ENCODE measurements at regions not wholly inside any gene's neighbourhood (a gene's known extent, or its start where the extent isn't known, plus 50 kb on each side); places are given as distances from the start of the nearest gene placed in this dataset.

DNA sequence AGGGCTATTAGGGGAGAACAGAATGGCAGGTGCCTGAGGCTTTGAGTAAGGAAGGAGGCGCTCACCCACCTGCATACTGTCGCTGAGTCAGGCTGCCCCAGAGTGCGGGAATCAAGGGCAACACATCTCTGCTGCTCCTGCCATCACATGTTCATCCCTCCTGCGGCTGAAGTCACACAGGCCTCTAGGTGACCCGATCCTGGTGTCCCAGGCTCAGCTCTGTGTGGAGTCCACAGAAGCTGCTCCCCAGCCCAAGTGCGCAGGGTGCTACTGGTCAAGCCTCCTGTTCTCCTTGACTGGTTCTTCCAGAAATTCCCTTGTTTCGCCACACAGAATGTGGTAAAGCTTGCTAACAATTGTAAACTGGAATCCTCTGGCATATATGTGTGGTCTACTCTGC, 96.9 kb upstream of the IL6 start:
- H3K4me3 ChIP-seq (replicated peaks in 1 of 2; ENCODE audit: low read depth in 2 of 2, low read length in 2 of 2) = no peak overlapping the region
- TF ChIP-seq, protein P1, sequence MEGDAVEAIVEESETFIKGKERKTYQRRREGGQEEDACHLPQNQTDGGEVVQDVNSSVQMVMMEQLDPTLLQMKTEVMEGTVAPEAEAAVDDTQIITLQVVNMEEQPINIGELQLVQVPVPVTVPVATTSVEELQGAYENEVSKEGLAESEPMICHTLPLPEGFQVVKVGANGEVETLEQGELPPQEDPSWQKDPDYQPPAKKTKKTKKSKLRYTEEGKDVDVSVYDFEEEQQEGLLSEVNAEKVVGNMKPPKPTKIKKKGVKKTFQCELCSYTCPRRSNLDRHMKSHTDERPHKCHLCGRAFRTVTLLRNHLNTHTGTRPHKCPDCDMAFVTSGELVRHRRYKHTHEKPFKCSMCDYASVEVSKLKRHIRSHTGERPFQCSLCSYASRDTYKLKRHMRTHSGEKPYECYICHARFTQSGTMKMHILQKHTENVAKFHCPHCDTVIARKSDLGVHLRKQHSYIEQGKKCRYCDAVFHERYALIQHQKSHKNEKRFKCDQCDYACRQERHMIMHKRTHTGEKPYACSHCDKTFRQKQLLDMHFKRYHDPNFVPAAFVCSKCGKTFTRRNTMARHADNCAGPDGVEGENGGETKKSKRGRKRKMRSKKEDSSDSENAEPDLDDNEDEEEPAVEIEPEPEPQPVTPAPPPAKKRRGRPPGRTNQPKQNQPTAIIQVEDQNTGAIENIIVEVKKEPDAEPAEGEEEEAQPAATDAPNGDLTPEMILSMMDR (IDR thresholded peaks at IDR 0.05; ENCODE audit: low read depth, low read length) = no peak
- DNase-seq (ENCODE audit: low read depth in 2 of 2) = no peak

DNA sequence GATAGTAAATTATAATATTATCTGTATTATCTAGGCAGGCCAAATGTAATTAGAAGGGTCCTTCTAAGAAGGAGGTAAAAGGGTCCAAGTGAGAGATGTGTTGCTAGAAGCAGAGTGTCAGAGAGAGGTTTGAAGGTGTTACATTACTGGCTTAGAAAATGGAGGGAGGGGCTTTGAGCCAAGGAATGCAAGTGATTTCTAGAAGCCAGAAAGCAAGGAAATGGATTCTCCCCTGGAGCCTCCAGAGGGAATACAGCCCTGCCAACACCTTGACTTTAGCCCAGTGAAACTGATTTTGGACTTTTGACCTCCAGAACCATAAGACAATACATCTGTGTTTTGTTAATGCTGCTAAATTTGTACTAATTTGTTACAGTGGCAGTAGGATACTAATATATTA, 97.9 kb upstream of the IL6 start:
- peak in 1 of 2 donors; percentile 52 for DNase-seq (ENCODE audit: low read depth in 2 of 2)
- TF ChIP-seq, protein P1 (IDR thresholded peaks at IDR 0.05; ENCODE audit: low read depth, low read length) = no peak
- no peak overlapping the region for H3K4me3 ChIP-seq (replicated peaks in 1 of 2; ENCODE audit: low read depth in 2 of 2, low read length in 2 of 2)

DNA sequence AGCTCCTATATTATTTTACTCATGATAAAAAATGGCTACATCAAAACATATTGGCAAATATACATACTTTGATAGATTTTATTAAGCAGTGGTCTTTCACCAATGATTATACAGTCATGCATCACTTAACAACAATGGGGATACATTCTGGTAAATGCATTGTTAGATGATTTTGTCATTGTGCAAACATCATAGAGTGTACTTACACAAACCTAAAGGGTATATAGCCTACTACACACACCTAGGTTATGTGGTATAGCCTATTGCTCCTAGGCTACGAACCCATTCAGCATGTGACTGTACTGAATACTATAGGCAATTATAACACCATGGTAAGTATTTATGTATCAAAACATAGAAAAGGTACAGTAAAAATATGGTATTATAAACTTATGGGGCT, 98.9 kb upstream of the IL6 start:
- DNase-seq (ENCODE audit: low read depth in 2 of 2) = no peak
- H3K4me3 ChIP-seq (replicated peaks in 1 of 2; ENCODE audit: low read depth in 2 of 2, low read length in 2 of 2) = no peak overlapping the region
- TF ChIP-seq, protein P1 (IDR thresholded peaks at IDR 0.05; ENCODE audit: low read depth, low read length) = no peak

DNA sequence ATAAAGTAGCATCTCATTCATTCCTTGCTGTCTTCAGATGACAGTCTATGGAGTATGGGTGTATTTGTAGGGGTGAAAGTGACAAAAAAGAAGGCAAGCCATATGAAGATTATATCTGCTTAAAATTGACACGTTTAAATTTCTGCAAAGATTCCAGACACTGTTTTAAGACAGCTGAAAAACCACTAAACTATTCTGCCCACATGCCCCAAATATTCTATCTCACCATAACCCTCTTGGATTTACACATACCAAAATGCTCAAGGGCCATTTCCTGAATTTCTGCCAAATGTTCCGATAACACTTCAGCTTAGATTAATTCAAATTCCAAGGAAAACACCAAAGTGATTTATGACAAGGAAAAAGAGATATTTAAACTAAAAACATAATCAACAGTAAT, 99.9 kb upstream of the IL6 start:
- H3K4me3 ChIP-seq (replicated peaks in 1 of 2; ENCODE audit: low read depth in 2 of 2, low read length in 2 of 2) = no peak overlapping the region
- TF ChIP-seq, protein P1 (IDR thresholded peaks at IDR 0.05; ENCODE audit: low read depth, low read length) = no peak
- DNase-seq (ENCODE audit: low read depth in 2 of 2) = peak; percentile 50 to 90

DNA sequence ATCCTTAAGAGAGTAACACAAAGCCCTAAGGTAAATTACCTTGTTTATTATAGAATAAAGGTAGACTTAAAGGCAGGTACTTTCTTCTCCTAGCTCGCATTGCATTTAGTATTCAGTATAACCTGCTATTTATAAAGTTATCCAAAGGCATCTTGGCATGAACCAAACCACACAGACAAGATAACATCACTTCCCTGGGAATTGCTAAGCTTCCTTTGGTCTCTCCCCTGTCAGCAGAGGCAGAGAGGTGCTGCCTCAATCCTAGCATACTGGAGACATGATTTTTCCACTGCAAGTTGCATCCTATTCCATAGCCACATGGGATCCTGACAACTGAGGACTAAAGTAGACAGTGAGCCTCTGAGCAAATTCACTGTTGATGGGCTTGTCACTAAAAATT, 101.7 kb upstream of the IL6 start:
- no peak overlapping the region for H3K4me3 ChIP-seq (replicated peaks in 1 of 2; ENCODE audit: low read depth in 2 of 2, low read length in 2 of 2)
- DNase-seq (ENCODE audit: low read depth in 2 of 2) = no peak
- TF ChIP-seq, protein P1 (IDR thresholded peaks at IDR 0.05; ENCODE audit: low read depth, low read length) = no peak

DNA sequence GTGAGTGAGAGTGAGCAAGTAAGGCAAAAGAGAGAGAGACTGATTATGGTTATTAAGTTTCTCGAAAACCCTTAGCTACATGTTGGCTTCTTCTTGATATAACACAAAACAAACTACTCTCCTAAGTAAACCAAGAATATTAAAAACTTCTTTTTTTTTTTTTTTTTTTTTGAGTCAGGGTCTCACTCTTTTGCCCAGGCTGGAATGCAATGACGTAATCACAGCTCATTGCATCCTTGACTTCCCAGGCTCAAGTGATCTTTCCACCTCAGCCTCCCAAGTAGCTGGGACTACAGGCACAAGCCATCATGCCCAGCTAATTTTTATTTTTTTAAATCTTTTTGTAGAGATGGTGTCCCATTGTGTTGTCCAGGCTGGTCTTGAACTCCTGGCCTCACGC, 102.2 kb upstream of the IL6 start:
- TF ChIP-seq, protein P1 (IDR thresholded peaks at IDR 0.05; ENCODE audit: low read depth, low read length) = no peak
- DNase-seq (ENCODE audit: low read depth in 2 of 2) = no peak
- no peak overlapping the region for H3K4me3 ChIP-seq (replicated peaks in 1 of 2; ENCODE audit: low read depth in 2 of 2, low read length in 2 of 2)

DNA sequence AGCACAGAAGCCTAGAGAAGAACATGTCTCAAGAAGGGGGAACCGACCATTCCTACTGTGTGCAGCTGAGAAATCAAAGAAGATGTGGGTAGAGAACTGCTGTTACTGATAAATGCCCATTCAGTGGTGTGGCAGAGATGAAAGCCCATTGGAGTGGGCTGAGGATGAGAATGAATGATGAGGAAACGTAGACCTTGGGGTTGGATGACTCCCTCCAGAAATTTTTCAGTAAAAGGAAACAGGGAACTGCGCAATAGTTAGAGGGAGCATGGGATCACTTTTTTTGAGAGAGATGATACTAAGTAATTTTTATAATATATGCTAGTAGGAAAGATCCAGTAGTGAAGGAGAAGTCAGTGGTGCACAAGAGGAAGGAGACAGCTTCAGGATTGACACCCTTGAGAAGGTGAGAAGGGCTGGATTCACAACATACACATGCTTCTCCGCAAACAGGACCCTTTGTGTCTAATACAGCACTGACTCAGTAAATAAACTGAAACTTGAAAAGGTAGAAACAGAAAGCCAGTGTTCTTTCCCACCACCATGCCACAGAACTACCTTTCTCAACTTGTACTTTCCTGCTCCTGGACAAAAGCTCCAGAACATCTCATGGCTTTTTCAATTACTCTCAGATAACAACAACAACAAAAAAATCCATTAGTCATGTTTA, 104.7 kb upstream of the IL6 start:
- TF ChIP-seq, protein P1 (IDR thresholded peaks at IDR 0.05; ENCODE audit: low read depth, low read length) = no peak
- H3K4me3 ChIP-seq (replicated peaks in 1 of 2; ENCODE audit: low read depth in 2 of 2, low read length in 2 of 2) = no peak overlapping the region
- DNase-seq (ENCODE audit: low read depth in 2 of 2) = no peak
